Esophagus muscularis mucosa (tissue), 4 donors: ENCODE measurements at regions not wholly inside any gene's neighbourhood (a gene's known extent, or its start where the extent isn't known, plus 50 kb on each side); places are given as distances from the start of the nearest gene placed in this dataset.
"Not testable (repeated sequence)": the region's sequence is repeated elsewhere in the genome, so short reads cannot be mapped to it uniquely, and the experiment has no call there.

ENCODE experiments used
- DNase-seq: peaks from one replicate; pipeline ENCODE4 v3.0.0-alpha.2; 2017; ENCODE audit errors: extremely low spot score
- H3K27ac ChIP-seq, 4 donors: fragments of 200-600 bp; sonication (generic); replicated peaks in 1 of 4; 1 replicate in 3 of 4; 2 replicates in 1 of 4; pipeline ENCODE4 v1.5.1; 2016 to 2019; ENCODE audit warnings: mild to moderate bottlenecking in 1 of 4
- H3K27me3 ChIP-seq, 4 donors: fragments of 200-600 bp; sonication (generic); one replicate each; pipeline versions ENCODE4 v1.5.1 to v1.6.0; 2016 to 2019
- H3K36me3 ChIP-seq, 4 donors: fragments of 200-600 bp; sonication (generic); one replicate each; pipeline ENCODE4 v1.5.1; 2016 to 2019
- H3K4me1 ChIP-seq, 4 donors: fragments of 200-600 bp; sonication (generic); one replicate each; pipeline ENCODE4 v1.5.1; 2016 to 2019
- H3K4me3 ChIP-seq, 4 donors: fragments of 200-600 bp; sonication (generic); 1 replicate in 2 of 4; 2 replicates in 2 of 4; pipeline ENCODE4 v1.5.1; 2016 to 2019; ENCODE audit warnings: mild to moderate bottlenecking in 4 of 4, moderate library complexity in 1 of 4
- H3K9me3 ChIP-seq, 4 donors: fragments of 200-600 bp; sonication (generic); 1 replicate in 3 of 4; 2 replicates in 1 of 4; pipeline ENCODE4 v1.5.1; 2016 to 2019
- EP300 ChIP-seq: sonication (generic); formaldehyde crosslinking; IDR thresholded peaks from one replicate; pipeline ENCODE4 v1.6.1; 2017; ENCODE audit warnings: antibody characterized with exemption
- POLR2A ChIP-seq: fragments of 450-650 bp; IDR thresholded peaks from one replicate; pipeline ENCODE4 v1.6.1; 2017; ENCODE audit warnings: antibody characterized with exemption, moderate library complexity, mild to moderate bottlenecking, low read depth
- POLR2AphosphoS5 ChIP-seq, 2 donors: sonication (generic); formaldehyde crosslinking; IDR thresholded peaks; one replicate each; pipeline ENCODE4 v1.6.1; 2017; ENCODE audit warnings: antibody characterized with exemption in 2 of 2
- WGBS: methylation state at CpG from one replicate; pipeline ENCODE4 v1.1.5; 2018; 5-methylcytosine and 5-hydroxymethylcytosine counted together
- intact Hi-C: fragments of 100-400 bp; cut with DNase I; formaldehyde crosslinking; loops from one replicate; pipeline ENCODE4 v1.15.1; 2023
- TF ChIP-seq, protein P1 (sequence below), 3 experiments: fragments of 200-600 bp in 2 of 3; fragments of 450-650 bp in 1 of 3; sonication (generic) in 2 of 3; IDR thresholded peaks; one replicate each; pipeline ENCODE4 v1.5.1; 2017 to 2019; ENCODE audit warnings: antibody characterized with exemption in 3 of 3, mild to moderate bottlenecking in 2 of 3, moderate library complexity in 1 of 3

DNA sequence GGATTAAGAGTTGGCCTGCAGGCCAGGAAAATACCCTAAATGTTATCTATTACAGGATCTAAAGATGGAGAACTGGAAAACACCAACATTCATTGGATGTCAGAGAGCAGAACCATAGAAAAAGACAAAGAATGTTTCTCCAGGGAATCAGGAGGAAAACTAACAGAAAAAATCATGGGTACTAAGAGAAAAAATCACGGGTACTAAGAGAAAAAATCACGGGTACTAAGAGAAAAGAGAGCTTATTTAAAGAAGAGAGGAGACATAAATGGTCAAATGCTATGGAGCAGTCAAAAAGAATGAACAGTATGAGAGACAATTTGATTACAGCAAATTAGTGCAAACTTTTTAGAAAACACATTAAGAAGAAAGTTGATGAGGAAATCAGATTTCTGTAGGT is 73.8 kb upstream of the SERBP1 start:
- WGBS, result 92% methylated on average over 2 of the region's 2 CpGs

DNA sequence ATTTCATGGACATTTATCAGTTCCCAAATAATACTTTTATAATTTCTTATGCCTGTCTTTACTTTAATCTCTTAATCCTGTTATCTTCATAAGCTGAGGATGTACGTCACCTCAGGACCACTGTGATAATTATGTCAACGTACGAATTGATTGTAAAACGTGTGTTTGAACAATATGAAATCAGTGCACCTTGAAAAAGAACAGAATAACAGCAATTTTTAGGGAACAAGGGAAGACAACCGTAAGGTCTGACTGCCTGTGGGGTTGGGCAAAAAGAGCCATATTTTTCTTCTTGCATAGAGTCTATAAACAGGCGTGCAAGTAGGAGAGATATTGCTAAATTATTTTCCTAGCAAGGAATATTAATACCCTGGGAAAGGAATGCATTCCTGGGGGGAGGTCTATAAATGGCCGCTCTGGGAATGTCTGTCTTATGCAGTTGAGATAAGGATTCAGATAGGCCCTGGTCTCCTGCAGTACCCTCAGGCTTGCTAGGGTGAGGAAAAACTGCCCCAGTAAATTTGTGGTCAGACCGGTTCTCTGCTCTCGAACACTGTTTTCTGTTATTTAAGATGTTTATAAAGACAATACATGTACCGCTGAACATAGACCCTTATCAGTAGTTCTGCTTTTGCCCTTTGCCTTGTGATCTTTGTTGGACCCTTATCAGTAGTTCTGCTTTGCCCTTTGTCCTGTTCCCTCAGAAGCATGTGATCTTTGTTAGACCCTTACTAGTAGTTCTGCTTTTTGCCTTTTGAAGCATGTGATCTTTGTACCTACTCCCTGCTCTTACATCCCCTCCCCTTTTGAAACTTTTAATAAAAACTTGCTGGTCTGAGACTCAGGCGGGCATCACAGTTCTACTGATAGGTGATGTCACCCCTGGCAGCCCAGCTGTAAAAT is 83.4 kb upstream of the SERBP1 start:
- intact Hi-C loops, H3K4me3 ChIP-seq, H3K4me1 ChIP-seq, H3K36me3 ChIP-seq, H3K27ac ChIP-seq, DNase-seq, H3K27me3 ChIP-seq: not testable (repeated sequence)
- peaks cover 0 to 13% (median 3%) of the 10 kb centered on the region in 4 donors for H3K9me3 ChIP-seq
- WGBS, result 83% methylated on average over 11 of the region's 11 CpGs

More for the DNA sequence above, 73.8 kb upstream of the SERBP1 start:
- Histone ChIP-seq H3K4me1 (peaks cover 0 to 7% (median 6%) of the 10 kb centered on the region in 4 donors), H3K4me3 (no peak overlapping the region), H3K27me3 (peaks cover 0 to 6% (median 0%) of the 10 kb centered on the region in 4 donors), H3K9me3 (no peaks in the 10 kb centered on the region), H3K36me3 (no peaks in the 10 kb centered on the region), H3K27ac (no peak overlapping the region)
- intact Hi-C loops, result loop anchor here (5.0 kb wide), 1 partner anchor 272 kb away; no protein-coding TSS in a partner anchor
- DNase-seq, result no peak
- TF ChIP-seq POLR2A, result no peak

DNA sequence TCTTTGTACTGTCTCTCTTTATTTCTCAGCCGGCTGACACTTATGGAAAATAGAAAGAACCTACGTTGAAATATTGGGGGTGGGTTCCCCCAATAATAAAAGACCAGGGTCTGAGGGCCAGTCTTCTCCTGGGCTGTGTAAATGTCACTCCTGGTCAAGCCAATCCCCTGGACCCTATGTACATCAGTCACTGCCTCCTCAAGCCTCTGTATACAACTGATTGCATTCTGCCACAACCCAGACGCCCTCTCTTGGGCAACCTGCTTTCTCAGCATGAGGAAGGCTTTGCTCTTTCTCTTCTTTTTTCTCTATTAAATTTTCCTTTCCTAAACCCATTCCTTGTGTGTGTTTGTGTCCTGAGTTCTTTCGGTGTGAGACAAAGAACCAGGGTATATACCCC is 84.1 kb upstream of the SERBP1 start:
- Histone ChIP-seq H3K4me3 (no peak overlapping the region), H3K27ac (no peak overlapping the region), H3K4me1 (no peaks in the 10 kb centered on the region), H3K9me3 (peaks cover 0 to 13% (median 3%) of the 10 kb centered on the region in 4 donors), H3K36me3 (no peaks in the 10 kb centered on the region), H3K27me3 (no peaks in the 10 kb centered on the region)
- TF ChIP-seq EP300 (no peak), POLR2A (no peak), POLR2AphosphoS5 (IDR thresholded peaks at IDR 0.05) (no peak)
- TF ChIP-seq, protein P1, sequence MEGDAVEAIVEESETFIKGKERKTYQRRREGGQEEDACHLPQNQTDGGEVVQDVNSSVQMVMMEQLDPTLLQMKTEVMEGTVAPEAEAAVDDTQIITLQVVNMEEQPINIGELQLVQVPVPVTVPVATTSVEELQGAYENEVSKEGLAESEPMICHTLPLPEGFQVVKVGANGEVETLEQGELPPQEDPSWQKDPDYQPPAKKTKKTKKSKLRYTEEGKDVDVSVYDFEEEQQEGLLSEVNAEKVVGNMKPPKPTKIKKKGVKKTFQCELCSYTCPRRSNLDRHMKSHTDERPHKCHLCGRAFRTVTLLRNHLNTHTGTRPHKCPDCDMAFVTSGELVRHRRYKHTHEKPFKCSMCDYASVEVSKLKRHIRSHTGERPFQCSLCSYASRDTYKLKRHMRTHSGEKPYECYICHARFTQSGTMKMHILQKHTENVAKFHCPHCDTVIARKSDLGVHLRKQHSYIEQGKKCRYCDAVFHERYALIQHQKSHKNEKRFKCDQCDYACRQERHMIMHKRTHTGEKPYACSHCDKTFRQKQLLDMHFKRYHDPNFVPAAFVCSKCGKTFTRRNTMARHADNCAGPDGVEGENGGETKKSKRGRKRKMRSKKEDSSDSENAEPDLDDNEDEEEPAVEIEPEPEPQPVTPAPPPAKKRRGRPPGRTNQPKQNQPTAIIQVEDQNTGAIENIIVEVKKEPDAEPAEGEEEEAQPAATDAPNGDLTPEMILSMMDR (IDR thresholded peaks at IDR 0.05), result no peak
- 73% methylated on average over 4 of the region's 4 CpGs for WGBS
- DNase-seq, result no peak
- intact Hi-C loops, result no loop called here

- 51% methylated on average over 2 of the region's 2 CpGs for WGBS
- Histone ChIP-seq H3K36me3 (no peaks in the 10 kb centered on the region), H3K4me3 (no peak overlapping the region), H3K27ac (no peak overlapping the region), H3K4me1 (no peaks in the 10 kb centered on the region), H3K27me3 (no peaks in the 10 kb centered on the region), H3K9me3 (peaks cover 0 to 13% (median 3%) of the 10 kb centered on the region in 4 donors)
- TF ChIP-seq POLR2AphosphoS5 (IDR thresholded peaks at IDR 0.05) (no peak), POLR2A (no peak)
- TF ChIP-seq, protein P1 (IDR thresholded peaks at IDR 0.05), result no peak
- no peak for DNase-seq
- intact Hi-C loops, result no loop called here
These were observed 84.6 kb upstream of the SERBP1 start for GRCh38 chr1:67514786-67515185.

DNA sequence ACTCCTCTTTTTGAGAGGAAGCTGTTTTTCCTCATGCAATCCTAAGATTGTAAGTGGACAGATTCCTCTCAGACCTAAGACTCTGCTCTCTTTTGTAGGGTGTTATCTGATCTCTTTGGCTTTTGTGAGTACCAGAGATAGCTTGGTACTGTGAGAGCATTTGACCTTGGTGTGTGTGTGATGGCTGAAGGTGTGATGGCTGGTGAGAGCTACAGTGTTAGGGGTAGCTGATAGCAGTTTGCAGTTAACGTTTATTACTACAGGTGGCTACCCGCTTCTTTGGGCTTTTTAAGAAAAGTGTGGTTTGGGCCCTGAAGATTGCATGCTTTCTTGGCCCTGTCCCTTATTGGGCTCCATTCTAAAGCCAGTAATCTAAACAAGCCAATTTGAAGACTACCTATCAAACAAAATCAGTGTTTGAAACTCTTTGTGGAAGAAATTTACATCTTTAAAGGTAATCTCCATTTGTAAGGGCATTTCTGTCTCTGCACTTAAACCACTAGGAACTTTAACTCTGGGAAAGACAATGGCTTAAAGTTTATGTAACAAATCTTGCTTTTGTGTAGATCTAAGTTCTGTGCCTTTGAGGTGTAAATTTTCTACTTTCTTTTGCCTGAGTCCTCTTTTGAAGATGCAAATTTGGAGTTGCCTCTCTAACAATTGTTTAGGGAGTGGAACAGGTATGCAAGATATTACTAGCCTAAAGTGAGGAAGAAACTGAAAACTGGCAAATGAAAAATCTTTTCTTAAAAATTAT is 85.3 kb upstream of the SERBP1 start:
- 79% methylated on average over 2 of the region's 2 CpGs for WGBS

More for the DNA sequence above, 85.3 kb upstream of the SERBP1 start:
- Histone ChIP-seq H3K36me3 (no peaks in the 10 kb centered on the region), H3K4me1 (no peaks in the 10 kb centered on the region), H3K9me3 (peaks cover 0 to 13% (median 3%) of the 10 kb centered on the region in 4 donors), H3K27me3 (no peaks in the 10 kb centered on the region), H3K4me3 (no peak overlapping the region), H3K27ac (no peak overlapping the region)
- intact Hi-C loops, result no loop called here
- DNase-seq, result no peak
- no peak for TF ChIP-seq POLR2A
- TF ChIP-seq POLR2AphosphoS5 (IDR thresholded peaks at IDR 0.05), result no peak
- TF ChIP-seq EP300, result no peak
- TF ChIP-seq, protein P1 (IDR thresholded peaks at IDR 0.05), result no peak
